ENCODE measurements at regions not wholly inside any gene's neighbourhood (a gene's known extent, or its start where the extent isn't known, plus 50 kb on each side); places are given as distances from the start of the nearest gene placed in this dataset.

GRCh38 chr11:114773541-114774338 is 95.4 kb downstream of the NXPE2 start:
- ATAC-seq, result no peak
- no peak overlapping the region for H2AFZ ChIP-seq (ENCODE audit: low read depth, low read length, poor library complexity, severe bottlenecking)
- H3K9me3 ChIP-seq (ENCODE audit: control insufficient read depth in 1 of 2, insufficient read depth in 1 of 2, low read depth in 1 of 2, low read length in 2 of 2), result no peaks in the 10 kb centered on the region
- H3K27me3 ChIP-seq (ENCODE audit: insufficient read depth, low read length), result no peaks in the 10 kb centered on the region
- intact Hi-C loops (cut with micrococcal nuclease), result no loop called here
- H3K36me3 ChIP-seq (ENCODE audit: control insufficient read depth in 1 of 2, insufficient read depth in 2 of 2, low read length in 2 of 2), result no peaks in the 10 kb centered on the region
- POLR2A ChIA-PET, result no interaction called here
- H4K20me1 ChIP-seq (ENCODE audit: insufficient read depth), result no peaks in the 10 kb centered on the region
- no peak overlapping the region for H3K4me3 ChIP-seq (replicated peaks in 1 of 2; ENCODE audit: low read depth in 1 of 2, low read length in 2 of 2)
- no peak overlapping the region for H3K9ac ChIP-seq (ENCODE audit: low read length)
- DNase-seq (ENCODE audit: low read depth, low spot score), result no peak
- no peak overlapping the region for H3K27ac ChIP-seq (ENCODE audit: low read depth, low read length)
- no peak overlapping the region for H3K4me2 ChIP-seq (ENCODE audit: low read length)
- no peak for TF ChIP-seq POLR2A (IDR thresholded peaks at IDR 0.05; ENCODE audit: borderline replicate concordance, extremely low read depth, insufficient read depth, insufficient read length)
- TF ChIP-seq SIN3A (IDR thresholded peaks at IDR 0.05; ENCODE audit: low read depth), result no peak
- TF ChIP-seq, protein P1, sequence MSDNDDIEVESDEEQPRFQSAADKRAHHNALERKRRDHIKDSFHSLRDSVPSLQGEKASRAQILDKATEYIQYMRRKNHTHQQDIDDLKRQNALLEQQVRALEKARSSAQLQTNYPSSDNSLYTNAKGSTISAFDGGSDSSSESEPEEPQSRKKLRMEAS (IDR thresholded peaks at IDR 0.05), result no peak
- TF ChIP-seq CBX3 (IDR thresholded peaks at IDR 0.05; ENCODE audit: low read depth), result no peak
- TF ChIP-seq JUND (IDR thresholded peaks at IDR 0.05), result no peak
- TF ChIP-seq YY1 (IDR thresholded peaks at IDR 0.05; ENCODE audit: extremely low read depth, insufficient replicate concordance, low read depth, low read length), result no peak
- TF ChIP-seq CEBPB (IDR thresholded peaks at IDR 0.05; ENCODE audit: low read depth), result no peak
- TF ChIP-seq EZH2phosphoT487 (IDR thresholded peaks at IDR 0.05; ENCODE audit: borderline replicate concordance), result no peak
- RAD21 ChIA-PET (ENCODE audit: low non-redundant PET in 1 of 2, low total read pairs in 2 of 2, uncharacterized antibody in 2 of 2, unreplicated experiment in 2 of 2), result no interaction called here
- H3K9me2 ChIP-seq (ENCODE audit: insufficient read depth), result no peaks in the 10 kb centered on the region
- H3K4me1 ChIP-seq (ENCODE audit: control insufficient read depth in 1 of 2, insufficient read depth in 2 of 2, low read length in 2 of 2), result no peaks in the 10 kb centered on the region
- H3K79me2 ChIP-seq (ENCODE audit: insufficient read depth, low read length), result no peaks in the 10 kb centered on the region
- CTCF ChIA-PET, result no interaction called here
- no TSS peak for BruUV-seq (replicated peaks)

DNA sequence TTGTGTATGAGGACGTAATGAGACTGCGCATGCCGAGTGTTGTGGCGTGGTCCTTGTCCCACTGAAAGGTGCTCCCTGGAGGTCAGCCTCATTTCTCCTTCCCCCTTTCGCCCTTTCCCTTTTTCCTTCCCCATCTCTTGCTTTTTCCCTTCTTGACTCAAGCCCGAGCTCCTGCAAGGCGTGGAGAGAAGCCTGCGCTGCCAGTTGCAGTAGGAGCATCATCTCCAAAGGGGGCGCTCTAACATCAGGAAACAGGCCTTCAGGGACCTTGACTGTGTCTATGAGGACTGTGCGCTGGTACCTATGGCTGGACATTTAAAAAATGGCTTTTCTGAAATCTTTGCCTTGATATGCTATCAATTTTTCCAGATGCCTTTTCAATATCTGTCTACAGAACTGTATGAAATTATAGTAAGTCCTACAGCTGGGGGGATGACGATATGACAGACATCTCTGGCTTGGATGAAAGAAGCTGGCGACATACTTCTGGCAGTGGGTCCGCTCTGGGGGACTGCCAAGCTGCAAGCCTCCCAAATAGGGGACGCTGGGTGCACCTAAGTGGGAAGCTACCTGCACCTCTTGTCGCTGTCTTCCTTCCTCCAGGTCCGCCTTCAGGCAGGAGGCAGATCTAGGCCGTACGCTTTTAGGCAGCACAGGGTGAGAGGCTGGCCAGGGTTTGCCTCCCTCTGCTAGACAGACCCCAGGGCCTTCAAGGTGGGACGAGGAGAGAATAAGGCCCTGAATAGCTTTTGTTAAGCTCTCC is 96.5 kb downstream of the NXPE2 start:
- H3K4me1 ChIP-seq (ENCODE audit: control insufficient read depth in 1 of 2, insufficient read depth in 2 of 2, low read length in 2 of 2), result no peaks in the 10 kb centered on the region
- no peak overlapping the region for H3K4me2 ChIP-seq (ENCODE audit: low read length)
- no peak overlapping the region for H2AFZ ChIP-seq (ENCODE audit: low read depth, low read length, poor library complexity, severe bottlenecking)
- H3K9me2 ChIP-seq (ENCODE audit: insufficient read depth), result no peaks in the 10 kb centered on the region
- no peak overlapping the region for H3K4me3 ChIP-seq (replicated peaks in 1 of 2; ENCODE audit: low read depth in 1 of 2, low read length in 2 of 2)
- H3K27me3 ChIP-seq (ENCODE audit: insufficient read depth, low read length), result no peaks in the 10 kb centered on the region
- no peak overlapping the region for H3K9ac ChIP-seq (ENCODE audit: low read length)
- H3K79me2 ChIP-seq (ENCODE audit: insufficient read depth, low read length), result no peaks in the 10 kb centered on the region
- no peaks in the 10 kb centered on the region for H4K20me1 ChIP-seq (ENCODE audit: insufficient read depth)
- H3K36me3 ChIP-seq (ENCODE audit: control insufficient read depth in 1 of 2, insufficient read depth in 2 of 2, low read length in 2 of 2), result no peaks in the 10 kb centered on the region
- H3K27ac ChIP-seq (ENCODE audit: low read depth, low read length), result no peak overlapping the region
- POLR2A ChIA-PET, result no interaction called here
- TF ChIP-seq SIN3A (IDR thresholded peaks at IDR 0.05; ENCODE audit: low read depth), result no peak
- TF ChIP-seq, protein P2, sequence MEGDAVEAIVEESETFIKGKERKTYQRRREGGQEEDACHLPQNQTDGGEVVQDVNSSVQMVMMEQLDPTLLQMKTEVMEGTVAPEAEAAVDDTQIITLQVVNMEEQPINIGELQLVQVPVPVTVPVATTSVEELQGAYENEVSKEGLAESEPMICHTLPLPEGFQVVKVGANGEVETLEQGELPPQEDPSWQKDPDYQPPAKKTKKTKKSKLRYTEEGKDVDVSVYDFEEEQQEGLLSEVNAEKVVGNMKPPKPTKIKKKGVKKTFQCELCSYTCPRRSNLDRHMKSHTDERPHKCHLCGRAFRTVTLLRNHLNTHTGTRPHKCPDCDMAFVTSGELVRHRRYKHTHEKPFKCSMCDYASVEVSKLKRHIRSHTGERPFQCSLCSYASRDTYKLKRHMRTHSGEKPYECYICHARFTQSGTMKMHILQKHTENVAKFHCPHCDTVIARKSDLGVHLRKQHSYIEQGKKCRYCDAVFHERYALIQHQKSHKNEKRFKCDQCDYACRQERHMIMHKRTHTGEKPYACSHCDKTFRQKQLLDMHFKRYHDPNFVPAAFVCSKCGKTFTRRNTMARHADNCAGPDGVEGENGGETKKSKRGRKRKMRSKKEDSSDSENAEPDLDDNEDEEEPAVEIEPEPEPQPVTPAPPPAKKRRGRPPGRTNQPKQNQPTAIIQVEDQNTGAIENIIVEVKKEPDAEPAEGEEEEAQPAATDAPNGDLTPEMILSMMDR (IDR thresholded peaks at IDR 0.05 in 2 of 3, conservative IDR thresholded peaks at IDR 0.05 in 1 of 3; ENCODE audit: borderline replicate concordance in 1 of 3, insufficient read depth in 1 of 3, low read depth in 2 of 3, low read length in 2 of 3), result peak; percentile 9 to 58 (median 39); a peak in 4 of 6 replicates
- TF ChIP-seq RAD21 (IDR thresholded peaks at IDR 0.05; ENCODE audit: low read depth), result peak; percentile 33; the same call in 1 of the 2 replicates
- DNase-seq (ENCODE audit: low read depth, low spot score) (peak; percentile 0), ATAC-seq (peak; percentile 52; the same call in 1 of the 2 replicates)
- intact Hi-C loops (cut with micrococcal nuclease), result no loop called here
- no peaks in the 10 kb centered on the region; a peak in 1 of 4 replicates for H3K9me3 ChIP-seq (ENCODE audit: control insufficient read depth in 1 of 2, insufficient read depth in 1 of 2, low read depth in 1 of 2, low read length in 2 of 2)
- CTCF ChIA-PET, result no interaction called here
- RAD21 ChIA-PET (ENCODE audit: low non-redundant PET in 1 of 2, low total read pairs in 2 of 2, uncharacterized antibody in 2 of 2, unreplicated experiment in 2 of 2), result no interaction called here
- BruUV-seq (replicated peaks), result no TSS peak

Data from HCT116 (cell line).